ENCODE measurements at regions not wholly inside any gene's neighbourhood (a gene's known extent, or its start where the extent isn't known, plus 50 kb on each side); places are given as distances from the start of the nearest gene placed in this dataset.
A peak's percentile ranks its signal among the peaks of the same experiment; 100 is the strongest.
"Not testable (repeated sequence)": the region's sequence is repeated elsewhere in the genome, so short reads cannot be mapped to it uniquely, and the experiment has no call there.

DNA sequence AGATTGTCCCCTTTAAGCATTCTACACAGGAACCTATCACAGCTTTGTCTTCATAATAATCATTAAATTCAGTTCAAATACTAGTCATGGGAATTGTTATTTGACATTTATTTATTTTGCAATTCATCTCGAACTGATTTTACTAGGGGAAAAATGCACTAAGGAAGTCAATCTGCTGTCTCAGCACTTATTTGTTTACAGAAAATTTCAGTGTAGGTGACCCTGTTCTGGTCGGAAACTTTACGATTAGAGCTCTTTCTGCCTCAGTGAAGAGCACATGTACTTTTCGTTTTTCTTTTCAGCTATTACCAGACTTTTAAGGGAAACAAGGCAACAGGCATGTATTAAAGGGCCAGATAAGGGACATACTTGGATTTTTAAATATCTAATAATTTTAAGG is 1405.7 kb upstream of the ZEB2 start:
- DNase-seq = no peak

DNA sequence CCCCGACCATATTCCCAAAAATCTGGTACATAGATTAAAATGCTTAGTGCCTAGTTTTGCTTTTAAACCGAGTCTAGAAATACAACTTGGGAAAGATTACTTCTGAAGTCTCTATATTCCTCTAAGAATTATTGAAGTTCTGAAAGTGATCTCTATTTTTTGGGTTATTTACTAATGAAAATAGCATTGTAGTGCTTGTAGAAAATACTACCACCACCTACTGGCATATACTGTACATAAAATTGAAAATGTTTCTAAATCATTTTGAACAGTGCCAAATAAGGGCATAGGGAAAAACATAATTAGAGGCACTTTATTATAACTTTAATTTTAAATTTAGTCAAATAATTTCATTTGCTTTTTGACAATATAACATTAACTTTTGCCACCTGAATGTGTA is 1399.6 kb upstream of the ZEB2 start:
- peak in 1 of 3 donors; percentile 37 for DNase-seq

DNA sequence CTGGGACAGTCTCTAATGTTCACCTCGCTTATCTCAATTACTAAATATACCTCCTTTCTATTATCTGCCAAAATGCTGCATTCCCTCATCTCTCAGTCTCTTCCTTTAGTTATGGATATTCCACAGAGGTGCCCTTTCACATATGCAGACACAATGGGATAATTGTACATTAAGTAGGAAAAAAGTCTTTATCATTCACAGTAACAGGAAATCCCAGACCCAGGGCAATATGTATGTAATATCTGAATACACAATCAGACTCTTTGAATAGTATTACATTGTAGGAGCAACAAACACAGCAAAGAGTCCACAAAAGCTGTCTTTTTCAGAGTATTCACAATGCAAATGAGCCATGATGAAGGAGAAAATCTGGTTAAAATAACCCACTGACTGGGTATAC is 1399.0 kb upstream of the ZEB2 start:
- DNase-seq = peak in 1 of 3 donors; percentile 20

DNA sequence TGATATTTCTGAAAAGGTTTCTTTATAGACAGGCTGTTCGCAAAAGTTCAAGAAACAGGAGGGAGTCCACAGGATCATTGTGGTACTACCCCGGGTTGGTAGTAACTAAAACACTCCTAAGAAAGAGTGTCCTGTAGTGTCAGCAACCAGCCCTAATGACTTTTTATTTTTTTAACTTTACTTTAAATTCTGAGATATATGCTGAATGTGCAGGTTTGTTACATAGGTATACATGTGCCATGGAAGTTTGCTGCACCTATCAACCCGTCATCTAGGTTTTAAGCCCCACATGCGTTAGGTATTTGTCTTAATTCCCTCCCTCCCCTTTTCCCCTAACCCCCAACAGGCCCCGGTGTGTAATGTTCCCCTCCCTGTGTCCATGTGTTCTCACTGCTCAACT is 1396.9 kb upstream of the ZEB2 start:
- no peak for DNase-seq

DNA sequence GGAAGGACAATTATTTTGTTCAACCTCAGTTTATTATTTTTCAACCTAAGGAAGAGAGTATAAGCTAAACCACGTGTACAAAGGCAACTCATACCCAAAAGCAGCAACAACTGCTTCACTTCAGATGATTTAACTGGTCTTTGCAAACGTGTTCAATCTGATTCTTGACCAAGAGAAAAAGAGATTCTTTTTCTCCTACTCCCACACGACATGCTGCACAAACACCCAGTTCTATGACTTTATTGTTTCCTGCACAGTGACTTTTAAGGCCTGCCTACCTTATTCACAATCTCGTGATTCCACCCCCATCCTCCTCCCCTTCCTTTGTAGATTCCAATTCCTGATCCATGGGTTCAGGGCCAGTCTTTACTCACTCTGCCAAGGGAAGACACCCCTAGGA is 1394.8 kb upstream of the ZEB2 start:
- DNase-seq = no peak

DNA sequence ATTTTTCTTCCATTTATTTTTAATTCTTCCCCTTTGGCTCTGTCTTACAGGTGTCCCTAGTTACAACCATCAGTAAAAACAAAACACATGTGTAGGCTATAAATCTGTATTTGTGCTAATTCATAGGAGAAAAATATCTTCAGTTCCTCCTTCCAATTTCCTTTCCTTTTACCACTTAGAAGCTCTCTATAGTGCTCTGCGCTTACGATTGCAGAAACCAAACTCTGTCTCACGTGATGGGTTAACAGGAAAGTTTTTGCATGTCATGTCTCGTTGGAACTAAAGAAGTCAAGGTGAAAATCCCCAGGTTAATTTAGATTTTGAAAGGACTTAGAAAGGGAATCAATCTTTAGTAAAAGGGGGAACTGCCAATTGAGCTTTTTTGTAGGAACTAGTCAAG is 1390.5 kb upstream of the ZEB2 start:
- no peak for DNase-seq

DNA sequence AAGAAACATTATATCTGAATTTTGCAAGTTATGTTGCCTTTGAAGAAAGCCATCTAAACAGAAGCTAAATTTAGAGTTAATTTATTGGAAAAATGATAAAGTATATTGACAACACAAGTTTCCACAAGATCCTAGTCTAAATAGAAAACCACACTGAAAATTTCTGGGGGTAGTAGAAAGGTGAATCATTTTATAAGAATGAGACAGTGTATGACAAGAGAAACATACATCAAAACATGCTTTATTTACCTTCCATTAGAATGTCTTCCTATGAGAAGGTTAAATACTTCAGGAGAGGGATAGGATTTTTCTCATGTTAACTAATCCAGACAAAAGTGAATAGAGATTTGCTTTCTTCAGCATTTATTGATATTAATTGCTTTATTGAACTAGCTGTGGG is 1389.8 kb upstream of the ZEB2 start:
- DNase-seq = no peak

DNA sequence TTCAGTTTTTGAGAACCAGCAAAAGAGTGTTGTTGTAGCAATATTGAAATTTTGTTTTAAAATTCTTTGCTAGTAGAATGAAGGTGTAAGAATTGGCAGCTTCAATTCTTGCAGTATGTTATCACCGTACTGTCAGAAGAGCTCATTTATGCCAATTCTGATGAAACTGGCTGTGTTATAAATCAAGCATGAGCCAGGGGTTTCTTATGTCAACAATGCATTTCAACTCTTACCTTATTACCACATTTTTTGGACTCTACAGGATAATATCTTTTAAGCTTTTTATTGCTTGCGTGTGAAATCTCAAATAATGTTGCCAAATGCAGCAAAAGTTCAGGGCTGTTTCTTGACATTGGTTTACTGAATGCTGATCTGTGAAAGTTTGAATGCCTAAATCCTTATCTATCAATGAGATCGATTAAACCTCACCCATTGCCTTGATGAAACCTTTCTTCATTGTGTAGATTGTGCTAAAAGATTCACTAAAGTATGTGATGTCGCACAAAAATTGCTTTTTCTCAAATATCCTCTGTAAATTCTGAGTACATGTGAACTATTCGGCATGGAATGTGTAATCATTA is 1389.3 kb upstream of the ZEB2 start:
- DNase-seq = no peak

DNA sequence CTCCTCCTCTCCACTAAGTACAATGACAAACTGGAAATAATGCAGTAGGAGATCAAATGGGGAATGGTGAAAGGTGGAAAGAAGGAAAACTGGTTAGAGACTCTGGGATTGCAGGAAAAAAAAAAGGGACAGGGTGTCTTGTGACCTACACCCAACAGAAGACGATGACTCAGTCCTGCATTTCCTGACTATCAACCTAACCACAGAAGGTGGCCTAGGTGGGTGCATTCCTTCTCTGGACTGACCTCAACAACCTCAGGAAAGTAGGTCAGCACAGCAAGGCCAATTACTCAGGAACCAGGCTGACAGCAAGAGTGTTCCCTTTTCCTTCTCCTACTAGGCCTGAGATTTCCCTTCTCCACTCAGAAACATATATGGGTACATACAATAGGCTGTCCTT is 1386.4 kb upstream of the ZEB2 start:
- no peak for DNase-seq

DNA sequence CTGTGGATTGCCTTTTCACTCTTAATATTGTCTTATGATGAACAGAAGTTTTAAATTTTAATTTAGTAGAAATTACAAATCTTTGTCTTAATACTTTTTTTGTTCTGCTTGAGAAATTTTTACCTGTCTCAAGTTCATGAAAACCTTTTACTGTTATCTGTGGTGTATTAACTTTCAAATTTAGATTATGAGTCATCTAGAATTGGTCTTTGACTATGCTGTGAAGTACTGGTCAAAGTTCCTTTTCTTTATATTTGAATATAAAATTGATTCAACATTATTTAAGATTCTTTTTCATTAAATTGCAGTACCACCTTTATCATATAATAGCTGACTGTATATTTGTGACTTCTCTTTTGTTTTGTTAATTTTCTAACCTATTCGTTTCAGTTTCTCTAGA is 1385.5 kb upstream of the ZEB2 start:
- DNase-seq = no peak

DNA sequence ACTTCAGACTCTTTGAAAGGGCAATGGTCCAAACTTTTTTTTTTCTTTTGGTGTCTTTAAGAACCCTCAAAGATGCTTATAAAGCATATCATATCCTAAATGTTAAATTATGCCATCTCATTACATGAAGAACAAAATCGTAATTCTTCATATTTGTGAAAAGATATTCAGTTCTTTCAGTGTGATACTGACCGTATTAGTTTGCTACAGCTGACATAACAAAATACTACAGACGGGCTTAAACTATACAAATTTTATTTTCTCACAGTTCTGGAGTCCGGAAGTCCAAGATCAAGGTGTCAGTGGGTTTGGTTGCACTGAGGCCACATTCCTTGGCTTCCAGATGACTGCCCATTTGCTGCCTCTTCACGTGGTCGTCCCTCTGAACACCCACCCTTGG is 1377.2 kb upstream of the ZEB2 start:
- no peak for DNase-seq

DNA sequence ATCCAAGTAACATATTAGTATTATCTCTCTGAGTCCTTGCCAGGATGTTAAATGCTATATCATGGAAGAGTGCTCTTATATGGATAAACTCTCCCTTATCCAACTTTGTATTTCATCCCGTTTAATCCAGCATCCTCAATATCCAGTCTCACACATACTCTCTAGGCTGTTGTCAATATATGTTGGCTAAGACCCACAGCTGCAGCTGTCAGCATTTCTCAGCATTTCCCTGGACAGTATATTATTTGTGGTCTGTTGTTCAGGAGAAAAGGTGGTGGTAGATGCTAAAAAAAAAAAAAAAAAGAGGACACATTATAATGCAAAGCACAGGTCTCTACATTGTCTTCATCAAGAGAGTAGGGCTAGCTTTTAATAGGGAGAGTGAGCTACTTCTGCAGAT is 1368.0 kb upstream of the ZEB2 start:
- peak in 1 of 3 donors; percentile 61 for DNase-seq

DNA sequence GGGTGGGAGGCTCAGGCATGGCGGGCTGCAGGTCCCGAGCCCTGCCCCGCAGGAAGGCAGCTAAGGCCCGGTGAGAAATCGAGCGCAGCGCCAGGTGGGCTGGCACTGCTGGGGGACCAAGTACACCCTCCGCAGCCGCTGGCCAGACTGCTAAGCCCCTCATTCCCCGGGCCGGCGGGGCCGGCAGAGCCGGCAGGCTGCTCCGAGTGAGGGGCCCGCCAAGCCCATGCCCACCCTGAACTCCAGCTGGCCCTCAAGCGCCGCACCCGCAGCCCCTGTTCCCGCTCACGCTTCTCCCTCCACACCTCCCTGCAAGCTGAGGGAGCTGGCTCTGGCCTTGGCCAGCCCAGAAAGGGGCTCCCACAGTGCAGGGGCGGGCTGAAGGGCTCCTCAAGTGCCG is 1361.1 kb upstream of the ZEB2 start:
- DNase-seq = not testable (repeated sequence)

DNA sequence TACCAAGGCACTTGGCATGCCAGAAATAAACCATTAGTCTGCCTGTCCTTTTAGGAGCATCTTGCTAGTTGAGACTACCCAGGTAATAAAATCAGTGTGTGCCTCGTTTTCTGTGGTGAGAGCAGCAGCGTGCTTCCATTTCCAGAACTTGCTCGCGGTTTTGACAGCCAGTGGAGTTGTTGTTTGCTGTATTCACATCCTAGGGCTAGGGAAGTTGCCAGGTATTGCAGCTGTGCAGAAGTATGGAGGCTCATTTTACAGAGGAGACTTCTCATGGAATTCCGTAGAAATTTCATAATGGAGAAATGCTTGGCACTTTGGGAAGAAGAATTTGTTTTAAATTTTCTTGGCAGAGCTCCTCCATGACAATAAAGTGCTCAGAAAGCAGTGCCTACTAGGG is 1355.1 kb upstream of the ZEB2 start:
- peak; percentile 51 to 86 (median 65) for DNase-seq

DNA sequence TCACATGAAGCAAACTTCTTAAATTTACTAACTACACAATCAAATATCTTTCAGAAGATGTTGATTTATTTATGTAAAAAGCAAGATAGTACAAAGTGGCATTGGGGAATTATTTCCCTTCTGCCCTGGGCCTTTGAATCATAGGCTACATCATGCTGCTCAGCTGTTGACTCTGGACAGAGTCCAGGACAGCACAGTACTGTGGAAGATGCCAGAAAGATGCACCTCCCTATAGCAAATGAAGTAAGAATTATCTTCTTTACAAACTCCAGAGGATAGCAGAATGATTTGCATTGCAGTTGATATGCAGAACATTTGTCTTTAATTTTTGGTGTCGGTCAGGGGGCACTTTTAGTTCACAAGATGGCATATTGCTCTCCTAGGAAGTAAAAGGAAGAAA is 1354.5 kb upstream of the ZEB2 start:
- DNase-seq = peak; percentile 71 to 89 (median 79)

DNA sequence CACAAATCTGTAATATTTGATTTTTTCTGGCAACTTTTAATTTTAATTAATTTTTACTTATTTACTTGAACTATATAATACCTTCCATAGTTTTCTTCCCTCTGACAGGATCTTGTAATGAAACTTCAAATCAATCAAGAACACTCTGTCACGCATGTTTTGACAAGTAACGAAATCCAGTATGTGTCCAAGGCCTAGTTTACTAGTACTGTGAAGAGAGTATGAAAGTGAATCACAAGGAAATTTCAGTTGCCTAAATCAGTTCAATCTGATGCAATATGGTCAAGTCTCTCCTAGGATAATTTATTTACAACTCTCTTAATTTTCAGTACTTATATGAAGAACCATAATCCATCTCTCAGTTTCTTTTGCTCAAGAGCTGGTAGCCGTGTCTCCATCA is 1344.6 kb upstream of the ZEB2 start:
- no peak for DNase-seq

DNA sequence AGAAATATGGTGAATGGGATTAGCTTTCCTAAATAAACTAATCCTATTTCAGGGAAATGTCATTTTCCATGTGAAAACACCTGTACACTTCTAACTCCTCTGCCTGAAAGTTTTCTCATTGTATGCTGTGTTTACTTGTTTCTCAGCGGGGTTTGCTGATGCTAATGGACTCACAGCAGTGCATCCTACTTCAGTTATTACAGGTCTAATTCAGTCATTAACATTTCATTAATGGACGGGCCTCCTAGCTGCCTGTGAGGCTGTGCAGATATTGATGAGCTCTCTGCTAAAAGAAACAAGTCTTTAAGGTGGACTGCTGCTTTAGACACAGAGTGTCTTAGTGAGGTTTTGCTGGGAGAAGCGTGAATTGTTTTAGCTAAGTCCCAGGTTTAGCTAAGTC is 1342.0 kb upstream of the ZEB2 start:
- DNase-seq = no peak

DNA sequence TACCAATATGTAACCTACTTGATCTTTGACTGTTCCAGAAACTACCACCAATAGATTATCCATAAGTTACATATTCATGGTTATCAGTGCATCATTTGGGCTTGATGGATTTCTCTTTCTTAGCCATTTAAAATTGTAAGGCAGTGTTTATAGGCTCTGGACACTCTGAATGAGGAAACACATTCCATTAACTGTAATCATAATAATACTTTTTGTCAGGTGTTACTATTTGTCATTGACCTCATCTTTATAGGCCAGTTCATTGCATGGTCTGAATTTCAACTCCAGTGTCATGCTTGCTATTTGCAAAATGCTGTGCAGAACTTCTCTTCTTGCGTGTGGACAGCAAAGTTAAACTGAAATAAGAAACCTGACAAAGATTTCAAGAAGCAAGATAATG is 1340.2 kb upstream of the ZEB2 start:
- no peak for DNase-seq

DNA sequence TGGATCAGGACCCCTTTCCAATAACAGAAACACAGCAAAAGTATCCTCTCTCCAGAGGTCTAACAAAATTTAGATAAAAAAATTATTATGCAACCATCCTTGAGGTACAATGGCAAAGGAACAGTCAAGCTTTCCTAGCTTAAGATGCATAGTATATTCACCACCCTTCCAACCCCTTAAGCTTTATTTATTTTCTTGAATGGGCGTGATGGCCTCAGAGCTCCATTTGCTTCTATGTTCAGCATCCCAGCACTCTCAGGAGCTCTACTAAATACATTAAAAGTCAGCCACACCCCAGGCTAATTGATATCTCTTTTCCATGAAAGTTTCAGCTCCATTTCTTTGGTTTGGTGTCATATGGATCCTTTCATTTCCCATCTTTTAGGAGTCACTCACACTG is 1335.2 kb upstream of the ZEB2 start:
- DNase-seq = no peak

DNA sequence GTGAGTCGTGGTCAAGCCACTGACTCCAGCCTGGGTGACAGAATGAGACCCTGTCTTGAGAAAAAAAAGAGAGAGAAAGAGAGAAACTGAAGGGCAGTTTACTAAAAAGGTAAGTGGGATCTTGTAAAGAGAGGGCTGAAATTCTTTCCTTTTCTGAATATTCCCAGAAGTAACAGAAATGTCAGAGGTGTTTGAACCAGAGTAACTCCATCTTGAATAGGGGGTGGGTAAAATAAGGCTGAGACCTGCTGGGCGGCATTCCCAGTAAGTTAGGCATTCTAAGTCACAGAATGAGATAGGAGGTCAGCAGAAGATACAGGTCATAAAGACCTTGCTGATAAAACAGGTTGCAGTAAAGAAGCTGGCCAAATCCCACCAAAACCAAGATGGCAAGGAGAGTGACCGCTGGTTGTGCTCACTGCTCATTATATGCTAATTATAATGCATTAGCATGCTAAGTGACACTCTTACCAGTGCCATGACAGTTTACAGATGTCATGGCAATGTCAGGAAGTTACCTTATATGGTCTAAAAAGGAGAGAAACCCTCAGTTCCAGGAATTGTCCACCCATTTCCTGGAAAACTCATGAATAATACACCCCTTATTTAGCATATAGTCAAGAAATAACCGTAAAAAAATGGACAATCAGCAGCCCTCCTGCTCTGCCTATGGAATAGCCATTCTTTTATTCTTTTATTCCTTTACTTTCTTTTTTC is 1334.3 kb upstream of the ZEB2 start:
- no peak for DNase-seq

DNA sequence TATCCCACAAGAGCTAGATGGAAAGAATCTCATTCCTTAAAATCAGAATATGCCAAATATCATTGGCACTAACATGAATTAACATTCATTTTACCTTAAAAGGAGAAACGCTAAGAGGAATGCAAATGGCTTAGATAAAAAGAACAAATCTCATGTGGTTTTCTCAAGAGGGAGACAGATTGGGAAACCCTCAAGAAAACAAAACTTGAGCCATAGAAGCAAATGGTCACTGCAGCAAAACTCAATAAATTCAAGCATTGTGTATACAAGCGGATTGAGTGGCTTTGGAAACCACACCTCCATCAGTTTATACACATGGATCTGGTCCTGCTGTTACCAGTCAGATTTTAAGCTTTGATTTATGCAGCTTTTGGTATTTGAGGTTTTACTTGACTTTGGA is 1331.8 kb upstream of the ZEB2 start:
- no peak for DNase-seq

DNA sequence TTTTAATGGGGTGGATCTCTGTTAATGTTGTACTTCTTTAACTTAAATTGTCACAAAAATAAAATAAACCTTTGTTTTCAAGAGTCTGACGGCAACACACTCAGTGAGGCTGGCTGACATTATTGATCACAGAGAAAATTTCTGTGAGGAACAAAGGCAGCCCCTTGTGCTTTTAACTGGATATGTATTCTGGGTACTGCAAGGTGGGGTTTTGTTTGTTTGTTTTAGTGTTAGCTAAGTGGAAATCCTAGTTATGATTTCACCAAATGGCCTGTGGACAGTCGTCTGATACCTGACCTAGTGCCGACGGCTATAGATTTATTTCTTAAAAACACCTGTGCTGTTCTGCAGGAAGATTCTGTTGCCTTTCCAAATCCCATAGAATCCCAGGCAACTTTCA is 1329.5 kb upstream of the ZEB2 start:
- DNase-seq = no peak

DNA sequence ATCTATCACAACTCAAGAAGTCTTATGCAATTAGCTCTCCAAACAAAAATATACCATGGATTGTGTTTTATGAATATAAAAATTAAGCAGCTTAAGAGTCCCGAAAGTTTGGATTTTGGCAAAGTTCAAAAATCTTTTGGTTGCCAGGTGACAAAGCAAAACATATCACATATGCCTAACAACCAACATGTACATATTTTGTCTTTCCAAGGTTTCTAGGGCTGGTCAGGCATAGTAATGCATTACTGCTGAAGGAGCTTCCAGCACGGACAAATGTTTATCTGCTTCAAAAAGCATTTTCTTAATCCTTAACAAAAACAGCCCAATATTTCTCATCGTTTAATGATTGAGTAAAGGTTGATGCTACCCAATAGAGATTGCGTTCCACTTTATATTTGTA is 1327.1 kb upstream of the ZEB2 start:
- peak; percentile 44 to 84 (median 77) for DNase-seq

DNA sequence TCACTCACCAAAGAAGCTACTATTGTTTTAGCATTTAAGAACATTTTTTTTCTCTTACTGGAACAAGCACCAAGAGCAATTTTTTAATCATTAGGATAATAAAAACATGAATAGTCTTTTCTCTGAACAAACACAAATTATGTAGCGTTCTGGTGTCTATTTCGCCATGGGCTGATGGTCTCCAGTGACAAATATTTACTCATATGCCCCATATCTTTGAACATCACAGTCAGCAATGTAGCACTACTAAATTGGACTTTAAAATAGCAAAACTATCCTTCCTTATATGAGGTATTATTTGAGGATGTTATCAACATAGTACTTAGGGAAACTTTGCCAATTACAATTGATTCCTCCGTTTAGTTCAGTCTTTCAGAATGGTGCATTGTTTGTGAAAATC is 1326.0 kb upstream of the ZEB2 start:
- no peak for DNase-seq
